MCF 10A (cell line): ENCODE measurements at regions not wholly inside any gene's neighbourhood (a gene's known extent, or its start where the extent isn't known, plus 50 kb on each side); places are given as distances from the start of the nearest gene placed in this dataset.

Experiments
- BruUV-seq: library from RNA; stranded (reverse); fragments of 400-500 nt; replicated peaks from 2 replicates; lab custom pipeline; 2021; lab: Mats Ljungman, UMichigan
- CTCF ChIA-PET: fragments of 300-600 bp; sonication (Branson Sonifier 250); formaldehyde crosslinking; extraction: SDS; loops from one replicate; lab custom pipeline; 2021; ENCODE audit warnings: antibody characterized with exemption, inconsistent platforms; lab: Yijun Ruan, JAX
- POLR2A ChIA-PET: fragments of 300-600, 350-650 bp; sonication (Branson Sonifier 250); formaldehyde crosslinking; extraction: SDS; loops from one replicate; lab custom pipeline; 2020; ENCODE audit warnings: antibody characterized with exemption, inconsistent platforms; lab: Yijun Ruan, JAX
- DNase-seq: peaks from one replicate; pipeline ENCODE4 v3.0.0-alpha.2; 2018; ENCODE audit not compliant: unreplicated experiment
- H3K27ac Mint-ChIP-seq: one replicate; pipeline ENCODE4 v1.8.0; 2022; ENCODE audit warnings: mild to moderate bottlenecking, low read depth, mixed read lengths; ENCODE audit not compliant: unreplicated experiment
- H3K27me3 Mint-ChIP-seq: one replicate; pipeline ENCODE4 v1.8.0; 2022; ENCODE audit warnings: mixed read lengths; ENCODE audit not compliant: insufficient read depth, unreplicated experiment
- H3K36me3 Mint-ChIP-seq: one replicate; pipeline ENCODE4 v1.8.0; 2022; ENCODE audit warnings: mild to moderate bottlenecking, moderate library complexity, mixed read lengths; ENCODE audit not compliant: insufficient read depth, unreplicated experiment
- H3K4me1 Mint-ChIP-seq: one replicate; pipeline ENCODE4 v1.8.0; 2022; ENCODE audit warnings: mixed read lengths; ENCODE audit not compliant: insufficient read depth, unreplicated experiment
- H3K4me3 Mint-ChIP-seq: one replicate; pipeline ENCODE4 v1.8.0; 2022; ENCODE audit warnings: mild to moderate bottlenecking, moderate library complexity, mixed read lengths; ENCODE audit not compliant: unreplicated experiment
- H3K9me3 Mint-ChIP-seq: one replicate; pipeline ENCODE4 v1.8.0; 2022; ENCODE audit warnings: mixed read lengths; ENCODE audit not compliant: unreplicated experiment
- CTCF ChIP-seq: fragments of 200-600 bp; IDR thresholded peaks from one replicate; pipeline ENCODE4 v1.8.0; 2022; ENCODE audit warnings: antibody characterized with exemption, mild to moderate bottlenecking; ENCODE audit not compliant: unreplicated experiment
- intact Hi-C: fragments of 100-400 bp; cut with micrococcal nuclease; formaldehyde crosslinking; loops from 2 replicates; pipeline ENCODE4 v1.14.1; 2022

DNA sequence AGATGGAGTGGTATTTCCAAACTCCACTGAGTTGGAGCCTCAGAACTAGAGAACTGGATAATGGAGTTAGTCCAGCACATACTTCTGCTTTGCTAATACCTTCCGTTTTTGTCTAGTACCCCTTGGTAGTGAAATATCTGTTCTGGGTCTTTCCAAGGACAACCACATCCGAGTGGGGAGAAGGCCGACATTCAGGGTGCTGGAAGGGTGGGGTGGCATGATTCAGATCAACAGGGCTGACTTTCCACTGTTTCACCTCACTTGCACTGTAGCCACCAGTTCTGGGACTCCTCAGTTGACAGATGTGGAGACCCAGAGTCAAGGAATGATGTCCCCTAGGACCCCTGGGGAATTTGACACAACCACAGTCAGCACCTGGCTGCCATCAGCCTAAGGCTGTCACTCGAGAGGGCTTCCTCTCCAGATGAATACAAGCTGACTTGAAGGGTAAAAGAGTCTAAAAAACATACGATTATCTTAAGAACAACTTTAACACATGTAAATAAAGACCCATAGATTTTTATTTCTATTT lies 84.8 kb upstream of the HNF1B start:
- Mint-ChIP-seq H3K9me3 (no peaks in the 10 kb centered on the region), H3K27ac (no peak overlapping the region), H3K36me3 (no peaks in the 10 kb centered on the region), H3K4me1 (peaks cover 23% of the 10 kb centered on the region), H3K4me3 (no peak overlapping the region), H3K27me3 (peaks cover 5% of the 10 kb centered on the region)
- no peak for TF ChIP-seq CTCF
- BruUV-seq, result no TSS peak
- ChIA-PET POLR2A (no interaction called here), CTCF (no interaction called here)
- DNase-seq, result no peak
- intact Hi-C loops, result no loop called here

DNA sequence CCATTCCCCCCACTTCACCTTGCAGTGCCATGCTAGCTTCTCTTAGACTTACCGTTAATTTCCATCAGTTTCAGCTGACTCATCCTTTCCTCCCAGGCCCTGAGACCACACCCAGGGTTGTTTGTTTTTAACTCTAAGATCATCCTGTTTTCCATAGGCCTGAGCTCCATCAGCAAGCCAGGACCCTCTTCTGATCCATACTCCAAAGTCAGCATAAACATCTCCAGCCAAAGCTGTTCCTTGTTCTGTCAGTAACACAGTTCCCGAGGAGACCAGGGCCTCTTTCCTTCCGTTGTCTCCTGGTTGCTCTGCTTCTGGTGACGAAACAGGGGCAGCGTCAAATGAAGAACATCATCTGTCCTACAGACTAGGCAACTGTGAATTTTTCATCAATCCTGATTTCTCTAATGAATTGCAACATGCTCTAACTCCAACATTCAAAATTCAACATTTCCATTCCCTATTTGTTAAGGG lies 83.8 kb upstream of the HNF1B start:
- POLR2A ChIA-PET, result interaction anchor here (0.5 to 1.8 kb wide), 3 partner anchors 10 to 1291 kb away, joined by 3 to 4 read pairs (median 3); no protein-coding TSS in a partner anchor
- no TSS peak for BruUV-seq
- TF ChIP-seq CTCF, result no peak
- Mint-ChIP-seq H3K27me3 (no peaks in the 10 kb centered on the region), H3K36me3 (no peaks in the 10 kb centered on the region), H3K9me3 (no peaks in the 10 kb centered on the region), H3K4me3 (no peak overlapping the region), H3K4me1 (peaks cover 28% of the 10 kb centered on the region), H3K27ac (no peak overlapping the region)
- intact Hi-C loops, result no loop called here
- peak; percentile 10 for DNase-seq
- CTCF ChIA-PET, result interaction anchor here (0.9 to 1.4 kb wide), 2 partner anchors 13 to 29 kb away, joined by 3 to 7 read pairs; no protein-coding TSS in a partner anchor

- Mint-ChIP-seq H3K4me1 (peaks cover 28% of the 10 kb centered on the region), H3K27me3 (no peaks in the 10 kb centered on the region), H3K27ac (no peak overlapping the region), H3K4me3 (no peak overlapping the region), H3K36me3 (no peaks in the 10 kb centered on the region), H3K9me3 (no peaks in the 10 kb centered on the region)
- ChIA-PET POLR2A (interaction anchor here (0.5 to 1.8 kb wide), 4 partner anchors 9 to 1290 kb away, joined by 3 to 4 read pairs (median 3); no protein-coding TSS in a partner anchor), CTCF (interaction anchor here (0.9 to 1.4 kb wide), 2 partner anchors 12 to 28 kb away, joined by 3 to 7 read pairs; no protein-coding TSS in a partner anchor)
- DNase-seq, result no peak
- no peak for TF ChIP-seq CTCF
- intact Hi-C loops, result no loop called here
- no TSS peak for BruUV-seq
Measured at GRCh38 chr17:37827905-37828650, 83.2 kb upstream of the HNF1B start.
